HepG2 (cell line): ENCODE measurements at regions not wholly inside any gene's neighbourhood (a gene's known extent, or its start where the extent isn't known, plus 50 kb on each side); places are given as distances from the start of the nearest gene placed in this dataset.

Source experiments
- ATAC-seq: fragments of 200-7000 bp; cut with Tn5 transposase; 3 replicates; pipeline ENCODE4 v1.9.1; 2020; ENCODE audit warnings: mild to moderate bottlenecking, moderate library complexity
- BruUV-seq: library from RNA; stranded (reverse); fragments of 400-500 nt; replicated peaks from 2 replicates; lab custom pipeline; 2021; lab: Mats Ljungman, UMichigan
- CTCF ChIA-PET: fragments of 300-600 bp; formaldehyde crosslinking; extraction: SDS; loops from one replicate; lab custom pipeline; 2021; ENCODE audit warnings: low total read pairs, inconsistent platforms, low intra/inter-chr PET ratio; lab: Yijun Ruan, JAX
- POLR2A ChIA-PET: fragments of 350-600 bp; sonication (Branson Sonifier 250); formaldehyde crosslinking; loops from one replicate; lab custom pipeline; 2020; ENCODE audit warnings: antibody characterized with exemption, inconsistent platforms; lab: Yijun Ruan, JAX
- DNase-seq: peaks from one replicate; pipeline ENCODE4 v3.0.0-alpha.2; 2015; ENCODE audit warnings: low spot score
- FAIRE-seq: peaks from 3 replicates; lab custom pipeline; 2011; peaks lifted over from hg19 to GRCh38; lab: Jason Lieb, UNC
- H2AFZ ChIP-seq: one replicate; pipeline ENCODE4 v1.6.1; 2011; ENCODE audit warnings: low read length, inconsistent platforms
- H3K27ac ChIP-seq: fragments of 300-600 bp; 3 replicates; pipeline ENCODE4 v1.8.0; 2011; ENCODE audit warnings: mixed run types, mild to moderate bottlenecking, mixed read lengths, low read length, inconsistent platforms; ENCODE audit not compliant: insufficient read depth; ENCODE audit errors: extremely low read length
- H3K27me3 ChIP-seq, 2 experiments: fragments of 200-600 bp in 1 of 2; 2 replicates in 1 of 2; 3 replicates in 1 of 2; pipeline versions ENCODE4 v1.6.0 to v1.8.0; 2011; ENCODE audit warnings: low read length in 2 of 2, mild to moderate bottlenecking in 2 of 2, moderate library complexity in 2 of 2, inconsistent platforms in 1 of 2; ENCODE audit not compliant: insufficient read depth in 2 of 2, control insufficient read depth in 1 of 2
- H3K36me3 ChIP-seq, 2 experiments: fragments of 200-600 bp in 1 of 2; replicated peaks in 1 of 2; 2 replicates in 1 of 2; 3 replicates in 1 of 2; pipeline versions ENCODE4 v1.5.1 to v1.8.0; 2011; ENCODE audit warnings: low read length in 2 of 2, inconsistent platforms in 1 of 2; ENCODE audit not compliant: insufficient read depth in 2 of 2, control insufficient read depth in 1 of 2
- H3K4me1 ChIP-seq: 2 replicates; pipeline ENCODE4 v1.5.1; 2012; ENCODE audit warnings: low read length, inconsistent platforms; ENCODE audit not compliant: insufficient read depth
- H3K4me2 ChIP-seq: 2 replicates; pipeline ENCODE4 v1.6.0; 2011; ENCODE audit warnings: low read depth, low read length, inconsistent platforms
- H3K4me3 ChIP-seq, 3 experiments: fragments of 200-600 bp in 1 of 3; sonication (generic), shearing (Covaris generic) in 1 of 3; replicated peaks in 1 of 3; 2 replicates each; pipeline ENCODE4 v1.5.1; 2011 to 2016; ENCODE audit warnings: low read length in 3 of 3, inconsistent platforms in 2 of 3, low read depth in 2 of 3, mild to moderate bottlenecking in 2 of 3, control low read depth in 1 of 3, mixed read lengths in 1 of 3; ENCODE audit not compliant: insufficient read depth in 1 of 3
- H3K79me2 ChIP-seq: one replicate; pipeline ENCODE4 v1.6.1; 2011; ENCODE audit warnings: low read length, inconsistent platforms; ENCODE audit not compliant: insufficient read depth
- H3K9ac ChIP-seq: 2 replicates; pipeline ENCODE4 v1.6.0; 2011; ENCODE audit warnings: mild to moderate bottlenecking, low read depth, low read length, inconsistent platforms; ENCODE audit not compliant: insufficient read depth
- H3K9me3 ChIP-seq: 2 replicates; pipeline ENCODE4 v1.5.1; 2012; ENCODE audit warnings: mild to moderate bottlenecking, low read length
- H4K20me1 ChIP-seq: 2 replicates; pipeline ENCODE4 v1.6.0; 2011; ENCODE audit warnings: inconsistent platforms, mild to moderate bottlenecking, low read length, moderate library complexity; ENCODE audit not compliant: insufficient read depth
- ELF4 ChIP-seq: sonication (generic); formaldehyde crosslinking; IDR thresholded peaks from 2 replicates; pipeline ENCODE4 v1.5.0; 2020; ENCODE audit warnings: missing genetic modification reagents, mild to moderate bottlenecking, moderate library complexity, borderline replicate concordance
- MATR3 ChIP-seq: sonication (generic); formaldehyde crosslinking; IDR thresholded peaks from 2 replicates; pipeline ENCODE4 v1.4.0; 2020; ENCODE audit warnings: missing genetic modification reagents
- NFE2 ChIP-seq: sonication (generic); formaldehyde crosslinking; IDR thresholded peaks from 2 replicates; pipeline ENCODE4 v1.4.0; 2020; ENCODE audit warnings: missing genetic modification reagents
- PLRG1 ChIP-seq: fragments of 450-650 bp; conservative IDR thresholded peaks from 2 replicates; pipeline ENCODE4 v1.6.1; 2016
- RBM22 ChIP-seq: fragments of 200-400 bp; formaldehyde crosslinking; optimal IDR thresholded peaks from 2 replicates; pipeline ENCODE3; 2017; ENCODE audit warnings: mild to moderate bottlenecking, low read length, moderate library complexity
- SOX5 ChIP-seq: IDR thresholded peaks from 2 replicates; pipeline ENCODE4 v1.6.1; 2016; ENCODE audit warnings: borderline replicate concordance
- SRSF4 ChIP-seq: fragments of 200-400 bp; formaldehyde crosslinking; IDR thresholded peaks from one replicate; pipeline ENCODE4 v1.6.1; 2018; ENCODE audit warnings: mild to moderate bottlenecking, low read depth, low read length, moderate library complexity; ENCODE audit not compliant: poor library complexity, severe bottlenecking
- WGBS: methylation state at CpG from one replicate; pipeline ENCODE4 v1.1.6; 2017; ENCODE audit warnings: low lambda C conversion rate; 5-methylcytosine and 5-hydroxymethylcytosine counted together
- in situ Hi-C: cut with HindIII; loops from 2 replicates; pipeline ENCODE4 v1.10.0; 2017; ENCODE audit warnings: low pct_unique_long_range_greater_than_20kb; ENCODE audit not compliant: extremely low pct_ligation_motif_present
- intact Hi-C: fragments of 100-400 bp; cut with micrococcal nuclease; formaldehyde crosslinking; loops from one replicate; pipeline ENCODE4 v1.10.0; 2022; ENCODE audit not compliant: unreplicated experiment
- TF ChIP-seq, protein P1 (sequence below): sonication (generic); formaldehyde crosslinking; IDR thresholded peaks from 2 replicates; pipeline ENCODE4 v1.5.0; 2020; ENCODE audit warnings: missing genetic modification reagents
- TF ChIP-seq, protein P2 (sequence below): sonication (generic); formaldehyde crosslinking; IDR thresholded peaks from 2 replicates; pipeline ENCODE4 v1.4.0; 2020; ENCODE audit warnings: mild to moderate bottlenecking, missing genetic modification reagents

DNA sequence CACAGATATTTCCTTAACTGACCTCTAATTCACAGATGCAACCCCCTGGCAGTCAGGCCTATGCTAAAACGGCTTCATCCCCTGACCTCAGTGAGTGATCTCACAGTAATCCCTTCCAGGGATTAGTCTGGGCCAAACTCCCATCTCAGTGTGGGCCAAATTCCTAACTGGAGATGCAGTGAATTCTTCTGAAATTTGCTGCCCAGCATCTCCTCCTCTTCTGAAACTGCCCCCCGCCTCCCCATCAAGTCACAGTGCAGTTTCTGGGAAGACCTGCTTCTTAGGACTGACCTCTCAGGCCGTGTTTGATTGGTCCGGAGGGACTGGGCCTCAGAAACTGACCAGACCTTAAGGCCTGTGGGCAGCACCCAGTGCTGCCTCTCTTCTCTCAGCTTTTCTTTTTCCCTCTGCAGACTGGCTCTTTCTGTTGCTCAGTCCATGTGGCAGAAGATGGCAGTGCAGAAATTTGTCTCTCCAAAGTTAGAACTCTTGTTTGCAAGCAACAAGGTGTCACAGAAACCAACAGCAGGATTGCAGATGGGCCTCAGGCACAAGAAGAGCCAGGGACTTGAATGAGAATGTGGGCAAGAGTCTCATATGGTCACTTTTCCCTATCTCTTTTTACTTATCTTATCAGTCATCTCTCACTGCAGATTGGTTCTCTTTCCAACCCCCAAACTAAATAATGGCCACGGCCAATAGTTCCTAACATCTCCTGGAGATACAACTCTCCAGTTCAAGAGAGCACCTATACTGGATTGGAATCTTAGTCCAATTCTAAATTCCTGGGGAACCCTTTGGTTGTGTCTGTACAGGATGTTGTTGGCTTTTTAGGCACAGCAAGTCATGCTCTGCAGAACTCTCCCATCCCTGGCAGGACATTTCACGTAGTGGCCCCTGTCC lies 95.5 kb upstream of the RALGPS2 start:
- FAIRE-seq: no peak
- TF ChIP-seq RBM22 (no peak), ELF4 (CRISPR knock-in tag) (no peak), PLRG1 (no peak), SOX5 (CRISPR knock-in tag) (no peak), SRSF4 (no peak), MATR3 (no peak), NFE2 (CRISPR knock-in tag) (no peak)
- TF ChIP-seq, protein P1, sequence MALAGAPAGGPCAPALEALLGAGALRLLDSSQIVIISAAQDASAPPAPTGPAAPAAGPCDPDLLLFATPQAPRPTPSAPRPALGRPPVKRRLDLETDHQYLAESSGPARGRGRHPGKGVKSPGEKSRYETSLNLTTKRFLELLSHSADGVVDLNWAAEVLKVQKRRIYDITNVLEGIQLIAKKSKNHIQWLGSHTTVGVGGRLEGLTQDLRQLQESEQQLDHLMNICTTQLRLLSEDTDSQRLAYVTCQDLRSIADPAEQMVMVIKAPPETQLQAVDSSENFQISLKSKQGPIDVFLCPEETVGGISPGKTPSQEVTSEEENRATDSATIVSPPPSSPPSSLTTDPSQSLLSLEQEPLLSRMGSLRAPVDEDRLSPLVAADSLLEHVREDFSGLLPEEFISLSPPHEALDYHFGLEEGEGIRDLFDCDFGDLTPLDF (CRISPR knock-in tag): no peak
- TF ChIP-seq, protein P2, sequence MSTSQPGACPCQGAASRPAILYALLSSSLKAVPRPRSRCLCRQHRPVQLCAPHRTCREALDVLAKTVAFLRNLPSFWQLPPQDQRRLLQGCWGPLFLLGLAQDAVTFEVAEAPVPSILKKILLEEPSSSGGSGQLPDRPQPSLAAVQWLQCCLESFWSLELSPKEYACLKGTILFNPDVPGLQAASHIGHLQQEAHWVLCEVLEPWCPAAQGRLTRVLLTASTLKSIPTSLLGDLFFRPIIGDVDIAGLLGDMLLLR: no peak
- Histone ChIP-seq H3K9ac (no peak overlapping the region), H2AFZ (no peak overlapping the region), H3K79me2 (no peaks in the 10 kb centered on the region), H3K4me2 (no peak overlapping the region), H3K27me3 (no peaks in the 10 kb centered on the region), H3K36me3 (no peaks in the 10 kb centered on the region), H4K20me1 (no peaks in the 10 kb centered on the region), H3K4me1 (peaks cover 46% of the 10 kb centered on the region), H3K9me3 (no peaks in the 10 kb centered on the region), H3K4me3 (no peak overlapping the region), H3K27ac (no peak overlapping the region)
- intact Hi-C loops: loop anchor here (10.0 kb wide), 2 partner anchors 55 to 85 kb away; no protein-coding TSS in a partner anchor
- ChIA-PET POLR2A (interaction anchor here (0.9 to 1.2 kb wide), 2 partner anchors 8 to 96 kb away, joined by 3 to 6 read pairs; partner anchors contain the start of gene RALGPS2), CTCF (no interaction called here)
- in situ Hi-C loops: no loop called here
- WGBS: 63% methylated on average over 6 of the region's 6 CpGs
- no TSS peak for BruUV-seq
- ATAC-seq: peak; percentile 59
- DNase-seq: no peak
